ENCODE measurements at regions not wholly inside any gene's neighbourhood (a gene's known extent, or its start where the extent isn't known, plus 50 kb on each side); places are given as distances from the start of the nearest gene placed in this dataset.

DNA sequence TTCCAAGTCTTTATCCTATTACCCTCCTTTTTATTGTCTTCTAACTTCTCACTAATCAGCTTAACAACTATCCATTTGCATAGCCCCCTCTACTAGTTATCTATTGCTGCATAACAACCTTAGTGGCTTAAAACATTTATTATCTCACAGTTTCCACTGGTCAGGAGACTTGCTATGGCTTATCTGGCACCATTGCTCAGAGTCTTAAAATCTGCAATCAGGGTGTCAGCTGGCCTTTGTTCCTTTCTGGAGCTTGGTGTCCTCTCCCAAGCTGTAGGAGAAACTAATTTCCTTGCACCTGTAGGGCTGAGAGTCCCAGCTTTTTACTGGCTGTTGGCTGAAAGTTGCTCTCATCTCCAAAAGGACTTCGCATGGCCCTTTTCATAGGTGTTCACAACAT lies 137.0 kb upstream of the SMIM31 start:
- no peak for DNase-seq
- Histone ChIP-seq H3K36me3 (ENCODE audit: control insufficient read depth in 4 of 4, insufficient read depth in 4 of 4, low read length in 3 of 4) (no peaks in the 10 kb centered on the region), H3K27ac (ENCODE audit: insufficient read depth in 1 of 2, low read depth in 1 of 2, low read length in 2 of 2, poor library complexity in 1 of 2, severe bottlenecking in 2 of 2) (no peak overlapping the region), H3K4me1 (ENCODE audit: control extremely low read depth in 1 of 4, control insufficient read depth in 4 of 4, insufficient read depth in 4 of 4, low read length in 3 of 4) (no peaks in the 10 kb centered on the region), H3K4me3 (ENCODE audit: control insufficient read depth in 1 of 7, extremely low read depth in 1 of 7, insufficient read depth in 4 of 7, low read depth in 2 of 7, low read length in 6 of 7) (no peak overlapping the region), H3K9me3 (ENCODE audit: control extremely low read depth in 1 of 5, control insufficient read depth in 4 of 5, insufficient read depth in 2 of 5, low read depth in 1 of 5, low read length in 4 of 5) (no peaks in the 10 kb centered on the region), H3K27me3 (replicated peaks in 2 of 5; ENCODE audit: control insufficient read depth in 4 of 5, insufficient read depth in 5 of 5, low read length in 4 of 5) (no peaks in the 10 kb centered on the region)
- CTCF ChIA-PET: interaction anchor here (1.2 kb wide), 1 partner anchor 89 kb away, joined by 3 read pairs; no protein-coding TSS in a partner anchor
- no CpG with 5 or more reads among the region's 1 CpG for WGBS (ENCODE audit: insufficient coverage)
- POLR2A ChIA-PET: no interaction called here

- H3K4me1 ChIP-seq (ENCODE audit: control extremely low read depth in 1 of 4, control insufficient read depth in 4 of 4, insufficient read depth in 4 of 4, low read length in 3 of 4): no peaks in the 10 kb centered on the region
- ChIA-PET CTCF (interaction anchor here (1.2 kb wide), 1 partner anchor 89 kb away, joined by 3 read pairs; no protein-coding TSS in a partner anchor), POLR2A (no interaction called here)
- H3K27ac ChIP-seq (ENCODE audit: insufficient read depth in 1 of 2, low read depth in 1 of 2, low read length in 2 of 2, poor library complexity in 1 of 2, severe bottlenecking in 2 of 2): no peak overlapping the region
- DNase-seq: no peak
- H3K9me3 ChIP-seq (ENCODE audit: control extremely low read depth in 1 of 5, control insufficient read depth in 4 of 5, insufficient read depth in 2 of 5, low read depth in 1 of 5, low read length in 4 of 5): no peaks in the 10 kb centered on the region
- no peaks in the 10 kb centered on the region for H3K36me3 ChIP-seq (ENCODE audit: control insufficient read depth in 4 of 4, insufficient read depth in 4 of 4, low read length in 3 of 4)
- no peaks in the 10 kb centered on the region for H3K27me3 ChIP-seq (replicated peaks in 2 of 5; ENCODE audit: control insufficient read depth in 4 of 5, insufficient read depth in 5 of 5, low read length in 4 of 5)
- no peak overlapping the region for H3K4me3 ChIP-seq (ENCODE audit: control insufficient read depth in 1 of 7, extremely low read depth in 1 of 7, insufficient read depth in 4 of 7, low read depth in 2 of 7, low read length in 6 of 7)
Observed at GRCh38 chr4:164617426-164617825, 136.5 kb upstream of the SMIM31 start.

DNA sequence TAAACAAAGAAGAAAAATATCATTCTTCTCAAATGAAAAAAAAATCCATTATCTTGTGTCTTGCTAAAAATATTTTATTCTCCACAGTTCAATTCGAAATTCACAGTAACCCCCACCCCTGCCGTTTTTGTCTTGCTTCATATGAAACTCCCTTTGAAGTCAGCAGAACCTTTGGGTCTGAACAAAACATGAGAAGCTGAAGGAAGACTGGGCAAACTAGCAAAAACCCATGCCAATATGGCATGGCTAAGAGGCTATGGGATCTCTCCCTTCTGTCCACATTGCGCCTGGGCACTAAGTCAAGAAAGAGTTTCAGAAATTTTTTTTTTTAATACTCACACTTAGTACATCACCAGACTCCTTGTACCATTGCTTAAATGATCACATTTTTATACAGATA lies 136.0 kb upstream of the SMIM31 start:
- Histone ChIP-seq H3K36me3 (ENCODE audit: control insufficient read depth in 4 of 4, insufficient read depth in 4 of 4, low read length in 3 of 4) (no peaks in the 10 kb centered on the region), H3K27ac (ENCODE audit: insufficient read depth in 1 of 2, low read depth in 1 of 2, low read length in 2 of 2, poor library complexity in 1 of 2, severe bottlenecking in 2 of 2) (no peak overlapping the region), H3K4me1 (ENCODE audit: control extremely low read depth in 1 of 4, control insufficient read depth in 4 of 4, insufficient read depth in 4 of 4, low read length in 3 of 4) (no peaks in the 10 kb centered on the region), H3K4me3 (ENCODE audit: control insufficient read depth in 1 of 7, extremely low read depth in 1 of 7, insufficient read depth in 4 of 7, low read depth in 2 of 7, low read length in 6 of 7) (no peak overlapping the region), H3K9me3 (ENCODE audit: control extremely low read depth in 1 of 5, control insufficient read depth in 4 of 5, insufficient read depth in 2 of 5, low read depth in 1 of 5, low read length in 4 of 5) (no peaks in the 10 kb centered on the region), H3K27me3 (replicated peaks in 2 of 5; ENCODE audit: control insufficient read depth in 4 of 5, insufficient read depth in 5 of 5, low read length in 4 of 5) (no peaks in the 10 kb centered on the region)
- WGBS (ENCODE audit: insufficient coverage): no CpG with 5 or more reads among the region's 3 CpGs
- no peak for DNase-seq
- ChIA-PET CTCF (no interaction called here), POLR2A (no interaction called here)

DNA sequence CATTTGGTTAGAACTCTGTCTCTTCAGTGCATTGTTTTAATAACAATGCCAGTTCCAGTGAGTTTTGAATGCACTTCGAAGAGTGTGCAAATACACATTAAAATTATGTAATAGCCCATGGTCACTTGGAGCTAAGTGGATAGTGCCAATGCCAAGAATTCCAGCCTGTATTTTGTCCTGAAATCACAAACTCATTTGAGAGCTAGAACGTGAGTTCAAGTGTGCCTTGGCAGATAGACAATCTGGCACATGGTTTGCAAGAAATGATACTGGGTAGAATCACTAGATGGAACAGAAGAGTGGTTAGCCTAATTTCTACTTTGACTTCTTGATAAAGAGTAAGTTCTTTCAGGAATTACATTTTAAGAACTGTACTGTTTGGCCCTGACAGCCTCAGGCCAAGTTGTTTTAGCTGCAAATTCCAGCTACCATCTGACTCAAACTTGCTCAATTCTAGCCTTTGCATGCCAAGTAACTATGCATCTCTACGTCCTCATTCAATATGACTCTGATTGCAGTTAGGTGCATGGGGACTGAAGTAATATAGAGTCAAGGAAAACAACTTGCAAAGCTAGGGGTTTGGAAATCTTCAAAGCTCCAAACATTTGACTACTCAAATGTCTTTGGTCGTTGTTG lies 131.9 kb upstream of the SMIM31 start:
- Histone ChIP-seq H3K27ac (ENCODE audit: insufficient read depth in 1 of 2, low read depth in 1 of 2, low read length in 2 of 2, poor library complexity in 1 of 2, severe bottlenecking in 2 of 2) (no peak overlapping the region), H3K9me3 (ENCODE audit: control extremely low read depth in 1 of 5, control insufficient read depth in 4 of 5, insufficient read depth in 2 of 5, low read depth in 1 of 5, low read length in 4 of 5) (no peaks in the 10 kb centered on the region), H3K27me3 (replicated peaks in 2 of 5; ENCODE audit: control insufficient read depth in 4 of 5, insufficient read depth in 5 of 5, low read length in 4 of 5) (no peaks in the 10 kb centered on the region), H3K4me1 (ENCODE audit: control extremely low read depth in 1 of 4, control insufficient read depth in 4 of 4, insufficient read depth in 4 of 4, low read length in 3 of 4) (no peaks in the 10 kb centered on the region), H3K36me3 (ENCODE audit: control insufficient read depth in 4 of 4, insufficient read depth in 4 of 4, low read length in 3 of 4) (no peaks in the 10 kb centered on the region), H3K4me3 (ENCODE audit: control insufficient read depth in 1 of 7, extremely low read depth in 1 of 7, insufficient read depth in 4 of 7, low read depth in 2 of 7, low read length in 6 of 7) (no peak overlapping the region)
- ChIA-PET POLR2A (no interaction called here), CTCF (no interaction called here)
- no peak for DNase-seq
- WGBS (ENCODE audit: insufficient coverage): 100% methylated on average over 1 of the region's 4 CpGs

- POLR2A ChIA-PET: no interaction called here
- Histone ChIP-seq H3K9me3 (ENCODE audit: control extremely low read depth in 1 of 5, control insufficient read depth in 4 of 5, insufficient read depth in 2 of 5, low read depth in 1 of 5, low read length in 4 of 5) (no peaks in the 10 kb centered on the region), H3K27me3 (replicated peaks in 2 of 5; ENCODE audit: control insufficient read depth in 4 of 5, insufficient read depth in 5 of 5, low read length in 4 of 5) (no peaks in the 10 kb centered on the region), H3K36me3 (ENCODE audit: control insufficient read depth in 4 of 4, insufficient read depth in 4 of 4, low read length in 3 of 4) (no peaks in the 10 kb centered on the region), H3K4me3 (ENCODE audit: control insufficient read depth in 1 of 7, extremely low read depth in 1 of 7, insufficient read depth in 4 of 7, low read depth in 2 of 7, low read length in 6 of 7) (no peak overlapping the region), H3K27ac (ENCODE audit: insufficient read depth in 1 of 2, low read depth in 1 of 2, low read length in 2 of 2, poor library complexity in 1 of 2, severe bottlenecking in 2 of 2) (no peak overlapping the region), H3K4me1 (ENCODE audit: control extremely low read depth in 1 of 4, control insufficient read depth in 4 of 4, insufficient read depth in 4 of 4, low read length in 3 of 4) (no peaks in the 10 kb centered on the region)
- no peak for DNase-seq
- CTCF ChIA-PET: no interaction called here
- WGBS (ENCODE audit: insufficient coverage): 100% methylated on average over 1 of the region's 1 CpG
Observed at GRCh38 chr4:164623099-164623498, 130.8 kb upstream of the SMIM31 start.

- Histone ChIP-seq H3K4me3 (ENCODE audit: control insufficient read depth in 1 of 7, extremely low read depth in 1 of 7, insufficient read depth in 4 of 7, low read depth in 2 of 7, low read length in 6 of 7) (no peak overlapping the region), H3K27ac (ENCODE audit: insufficient read depth in 1 of 2, low read depth in 1 of 2, low read length in 2 of 2, poor library complexity in 1 of 2, severe bottlenecking in 2 of 2) (no peak overlapping the region), H3K27me3 (replicated peaks in 2 of 5; ENCODE audit: control insufficient read depth in 4 of 5, insufficient read depth in 5 of 5, low read length in 4 of 5) (no peaks in the 10 kb centered on the region), H3K4me1 (ENCODE audit: control extremely low read depth in 1 of 4, control insufficient read depth in 4 of 4, insufficient read depth in 4 of 4, low read length in 3 of 4) (no peaks in the 10 kb centered on the region), H3K36me3 (ENCODE audit: control insufficient read depth in 4 of 4, insufficient read depth in 4 of 4, low read length in 3 of 4) (no peaks in the 10 kb centered on the region), H3K9me3 (ENCODE audit: control extremely low read depth in 1 of 5, control insufficient read depth in 4 of 5, insufficient read depth in 2 of 5, low read depth in 1 of 5, low read length in 4 of 5) (no peaks in the 10 kb centered on the region)
- ChIA-PET POLR2A (no interaction called here), CTCF (no interaction called here)
- DNase-seq: no peak
Observed at GRCh38 chr4:164639001-164639400, 114.9 kb upstream of the SMIM31 start.

DNA sequence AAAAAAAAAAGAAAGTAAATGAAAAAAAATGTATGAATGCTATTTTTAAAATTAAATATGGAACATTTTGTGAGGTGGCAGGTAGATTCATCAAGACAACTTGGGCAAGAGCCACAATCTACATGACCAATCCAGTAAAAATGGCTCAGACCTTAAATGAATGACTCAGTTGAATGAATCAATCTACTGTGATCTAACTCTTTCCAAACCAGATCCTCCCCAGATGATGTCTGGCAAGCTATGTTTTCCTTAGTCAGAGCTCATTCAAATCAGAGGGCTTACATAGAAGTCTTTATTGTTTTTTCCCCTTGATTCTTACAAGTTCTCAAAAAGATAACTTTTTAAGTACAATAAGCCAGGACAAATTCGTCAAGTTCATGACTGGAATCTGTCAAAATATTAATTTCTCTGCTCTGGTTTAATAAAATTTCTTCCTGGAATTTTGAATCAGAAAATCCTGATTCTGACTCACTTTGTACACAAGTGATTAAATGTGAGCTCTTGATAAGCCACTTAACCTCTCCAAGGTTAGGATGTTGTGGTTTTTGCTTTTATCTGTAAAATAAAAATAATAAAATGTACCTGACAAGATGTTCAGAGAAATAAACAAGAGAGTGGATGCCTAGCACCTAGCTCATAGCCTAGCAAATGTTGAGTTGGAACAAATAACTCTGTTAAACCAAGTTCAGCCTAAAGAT lies 105.6 kb upstream of the SMIM31 start:
- Histone ChIP-seq H3K4me1 (ENCODE audit: control extremely low read depth in 1 of 4, control insufficient read depth in 4 of 4, insufficient read depth in 4 of 4, low read length in 3 of 4) (no peaks in the 10 kb centered on the region), H3K36me3 (ENCODE audit: control insufficient read depth in 4 of 4, insufficient read depth in 4 of 4, low read length in 3 of 4) (no peaks in the 10 kb centered on the region), H3K9me3 (ENCODE audit: control extremely low read depth in 1 of 5, control insufficient read depth in 4 of 5, insufficient read depth in 2 of 5, low read depth in 1 of 5, low read length in 4 of 5) (no peaks in the 10 kb centered on the region), H3K27ac (ENCODE audit: insufficient read depth in 1 of 2, low read depth in 1 of 2, low read length in 2 of 2, poor library complexity in 1 of 2, severe bottlenecking in 2 of 2) (no peak overlapping the region), H3K27me3 (replicated peaks in 2 of 5; ENCODE audit: control insufficient read depth in 4 of 5, insufficient read depth in 5 of 5, low read length in 4 of 5) (no peaks in the 10 kb centered on the region), H3K4me3 (ENCODE audit: control insufficient read depth in 1 of 7, extremely low read depth in 1 of 7, insufficient read depth in 4 of 7, low read depth in 2 of 7, low read length in 6 of 7) (no peak overlapping the region)
- CTCF ChIA-PET: interaction anchor here (0.7 kb wide), 1 partner anchor 79 kb away, joined by 3 read pairs; no protein-coding TSS in a partner anchor
- 80% methylated on average over 1 of the region's 1 CpG for WGBS (ENCODE audit: insufficient coverage)
- POLR2A ChIA-PET: no interaction called here
- no peak for DNase-seq

All from common myeloid progenitor, CD34-positive (primary cell).